ENCODE measurements at regions not wholly inside any gene's neighbourhood (a gene's known extent, or its start where the extent isn't known, plus 50 kb on each side); places are given as distances from the start of the nearest gene placed in this dataset.
"Not testable (repeated sequence)": the region's sequence is repeated elsewhere in the genome, so short reads cannot be mapped to it uniquely, and the experiment has no call there.

GRCh38 chr1:187641463-187641862 lies 812.7 kb downstream of the PLA2G4A start:
- DNase-seq = no peak

- no peak for DNase-seq
These were observed 813.2 kb downstream of the PLA2G4A start for GRCh38 chr1:187641907-187642306.

DNA sequence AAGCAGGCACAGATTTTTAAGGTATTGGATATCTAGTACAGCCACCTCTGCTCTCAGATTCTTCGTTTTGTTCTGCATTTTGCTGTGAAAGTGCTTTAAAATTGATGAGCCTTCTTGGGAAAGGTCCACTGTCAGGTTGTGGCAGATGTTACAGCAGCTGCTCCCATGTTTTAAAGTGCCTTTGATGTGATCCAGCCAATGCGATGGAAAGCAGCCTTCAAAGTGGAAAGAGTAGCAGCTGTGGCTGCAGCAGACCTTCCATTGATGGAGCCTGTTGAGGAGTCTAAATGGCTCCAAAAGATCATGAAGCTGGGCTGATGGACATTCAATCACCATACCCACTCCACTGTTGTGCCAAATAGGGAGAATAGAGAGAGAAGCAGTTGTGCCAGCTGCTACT lies 816.9 kb downstream of the PLA2G4A start:
- no peak for DNase-seq

DNA sequence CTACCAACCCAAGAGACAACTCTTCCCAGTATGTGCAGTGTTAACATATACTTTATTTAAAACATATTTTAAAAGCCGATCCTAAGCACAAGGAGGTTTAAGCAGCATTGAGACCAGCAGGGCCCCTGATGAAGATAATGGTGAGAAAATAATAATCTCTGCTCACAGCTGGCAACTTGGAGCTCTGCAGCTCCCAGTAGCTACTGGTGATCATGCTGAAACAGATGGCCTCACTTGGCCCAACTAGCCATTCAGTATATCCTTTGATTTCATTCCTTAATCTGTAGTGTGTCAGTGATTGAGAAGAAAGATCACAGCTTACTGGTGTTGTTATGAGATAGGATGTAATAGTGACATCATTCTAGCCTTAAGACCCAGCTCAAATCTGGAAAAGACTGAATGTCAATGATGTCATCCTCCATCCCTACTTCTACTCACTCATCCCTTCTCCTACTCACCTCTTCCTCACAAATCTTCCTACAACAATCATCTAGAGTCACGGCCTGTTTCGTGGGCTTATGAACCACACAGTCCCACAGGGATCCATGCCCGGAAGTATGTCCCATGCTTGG lies 817.9 kb downstream of the PLA2G4A start:
- DNase-seq = no peak

DNA sequence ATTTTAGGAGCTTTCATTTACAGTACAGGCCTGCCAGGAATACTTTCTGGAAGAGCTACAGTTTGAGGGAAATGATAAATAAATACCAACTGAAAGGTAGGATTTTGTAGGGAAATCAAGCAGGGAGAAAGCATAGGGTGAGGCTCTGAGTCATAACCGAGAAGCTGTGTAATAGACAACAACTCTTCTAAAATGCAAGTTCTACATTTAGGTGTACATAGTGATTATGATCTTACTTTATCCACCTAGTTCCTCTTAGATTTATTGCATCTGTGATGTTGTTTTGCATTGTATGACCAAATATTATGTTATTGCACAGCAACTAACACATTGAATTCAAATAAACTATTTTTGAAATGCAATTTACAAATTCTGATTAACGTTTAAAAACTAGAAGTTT lies 819.3 kb downstream of the PLA2G4A start:
- DNase-seq = no peak

GRCh38 chr1:187654635-187655034 lies 825.9 kb downstream of the PLA2G4A start:
- no peak for DNase-seq

DNA sequence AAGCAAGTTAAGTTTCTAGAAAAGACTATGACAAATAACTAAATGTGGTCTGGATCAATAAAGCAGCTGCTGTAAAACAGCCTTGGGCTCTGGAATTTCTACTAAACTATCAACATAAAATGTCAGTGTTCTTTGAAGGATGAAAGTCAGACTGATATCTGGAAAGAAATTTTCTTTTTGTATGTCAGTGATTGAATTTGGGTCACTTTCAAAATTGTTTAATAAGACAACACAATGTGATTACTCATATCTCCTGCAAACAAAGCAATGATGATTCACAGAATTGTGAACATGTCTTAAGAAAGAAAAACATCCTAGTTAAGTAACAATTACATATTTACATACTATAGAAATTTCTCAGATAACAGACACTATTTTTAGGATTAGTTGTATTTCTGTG lies 826.4 kb downstream of the PLA2G4A start:
- DNase-seq = no peak

DNA sequence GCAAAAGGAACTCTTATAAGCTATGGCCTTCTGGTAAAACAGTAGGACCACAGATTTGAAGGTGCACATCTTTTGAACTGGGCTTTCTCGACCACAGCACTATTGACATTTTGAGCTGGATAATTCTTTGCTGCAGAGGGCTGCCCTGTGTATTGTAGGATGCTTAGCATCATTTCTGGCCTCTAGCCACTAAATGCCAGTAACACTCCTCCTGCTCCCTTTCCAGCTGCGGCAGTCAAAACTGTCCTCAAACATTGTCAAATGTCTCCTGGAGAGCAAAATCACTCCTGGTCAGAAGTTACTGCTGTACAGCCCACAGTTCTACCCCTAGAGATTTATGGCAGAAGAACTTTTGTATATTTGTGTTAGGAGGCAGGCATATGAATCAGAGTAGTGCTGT lies 836.7 kb downstream of the PLA2G4A start:
- no peak for DNase-seq

DNA sequence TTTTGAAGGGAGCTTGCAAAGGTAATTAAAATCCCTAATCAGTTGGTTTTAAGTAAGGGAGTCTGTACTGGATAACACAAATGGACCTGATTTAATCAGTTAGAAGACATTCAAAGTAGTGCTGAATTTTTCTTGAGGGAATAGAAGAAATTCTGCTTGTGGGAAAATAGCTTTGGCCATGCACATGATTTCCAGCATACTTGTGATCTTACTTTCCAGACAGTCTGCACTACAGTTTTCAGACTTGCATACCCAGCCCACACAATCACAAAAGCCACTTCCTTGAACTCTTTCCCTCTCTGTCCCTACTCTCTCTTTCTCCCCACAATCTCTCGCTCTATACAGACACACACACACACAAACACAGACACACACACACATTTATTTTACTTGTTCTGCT lies 852.1 kb downstream of the PLA2G4A start:
- no peak for DNase-seq

GRCh38 chr1:187682112-187682511 lies 853.4 kb downstream of the PLA2G4A start:
- DNase-seq = no peak

GRCh38 chr1:187685333-187685732 lies 856.6 kb downstream of the PLA2G4A start:
- DNase-seq = peak; percentile 27 to 47

GRCh38 chr1:187689129-187689528 lies 860.4 kb downstream of the PLA2G4A start:
- no peak for DNase-seq

DNA sequence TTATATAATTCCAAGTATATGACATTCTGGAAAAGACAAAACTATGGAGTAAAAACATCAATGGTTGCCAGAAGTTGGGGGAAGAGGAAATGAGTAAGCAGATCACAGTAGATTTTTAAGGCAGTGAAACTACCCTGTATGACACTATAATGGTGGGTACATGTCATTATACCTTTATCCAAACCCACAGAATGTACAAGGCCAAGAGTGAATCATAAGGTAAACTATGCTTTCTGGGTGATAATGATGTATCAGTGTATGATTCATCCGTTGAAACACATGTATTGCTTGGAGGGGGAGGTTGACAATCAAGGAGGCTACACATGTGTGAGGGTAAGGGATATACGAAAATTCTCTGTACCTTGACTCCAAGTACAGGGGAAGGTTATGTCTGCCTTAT lies 862.7 kb downstream of the PLA2G4A start:
- DNase-seq = no peak

GRCh38 chr1:187692799-187693198 lies 864.0 kb downstream of the PLA2G4A start:
- no peak for DNase-seq

- no peak for DNase-seq
These were observed 867.3 kb downstream of the PLA2G4A start for GRCh38 chr1:187696073-187696472.

GRCh38 chr1:187703138-187704130 lies 874.7 kb downstream of the PLA2G4A start:
- DNase-seq = not testable (repeated sequence)

DNA sequence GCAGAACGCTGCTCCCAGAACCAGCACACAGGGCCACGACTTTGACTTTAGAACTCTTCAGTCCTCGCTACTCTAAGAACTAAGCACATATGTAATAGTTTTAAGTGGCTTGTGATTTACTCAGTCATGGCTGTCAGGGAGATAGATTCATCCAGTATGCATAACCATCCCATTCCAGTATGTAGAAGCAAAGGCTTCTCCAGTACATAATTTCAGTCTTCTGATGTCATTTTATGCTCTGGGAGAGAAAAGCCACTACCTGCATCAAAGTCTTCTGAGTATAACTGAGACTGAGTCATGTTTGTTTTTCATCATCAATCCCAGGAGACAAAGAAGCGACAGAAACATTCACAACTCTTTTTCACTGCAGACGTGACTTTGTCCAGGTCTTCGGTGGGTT lies 885.7 kb downstream of the PLA2G4A start:
- no peak for DNase-seq

GRCh38 chr1:187715483-187715882 lies 886.7 kb downstream of the PLA2G4A start:
- peak; percentile 82 to 88 for DNase-seq

GRCh38 chr1:187716160-187716559 lies 887.4 kb downstream of the PLA2G4A start:
- no peak for DNase-seq

DNA sequence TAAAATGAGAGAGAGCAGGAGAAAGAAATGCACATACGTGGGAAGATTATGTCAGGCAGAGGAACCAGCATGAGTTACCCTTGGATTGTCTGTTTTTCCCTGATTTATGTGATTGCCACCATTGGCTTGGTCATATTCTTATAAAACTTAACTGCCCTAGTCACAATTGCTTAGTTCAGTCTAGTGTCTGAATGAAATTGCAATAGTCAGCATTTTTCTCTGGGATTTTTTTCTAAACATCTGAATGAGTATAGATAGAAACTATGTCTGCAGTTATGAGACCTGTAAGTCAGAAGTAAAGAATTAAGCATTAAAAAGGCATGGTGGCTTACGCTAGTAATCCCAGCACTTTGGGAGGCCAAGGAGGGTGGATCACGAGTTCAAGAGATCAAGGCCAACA lies 889.8 kb downstream of the PLA2G4A start:
- DNase-seq = no peak

DNA sequence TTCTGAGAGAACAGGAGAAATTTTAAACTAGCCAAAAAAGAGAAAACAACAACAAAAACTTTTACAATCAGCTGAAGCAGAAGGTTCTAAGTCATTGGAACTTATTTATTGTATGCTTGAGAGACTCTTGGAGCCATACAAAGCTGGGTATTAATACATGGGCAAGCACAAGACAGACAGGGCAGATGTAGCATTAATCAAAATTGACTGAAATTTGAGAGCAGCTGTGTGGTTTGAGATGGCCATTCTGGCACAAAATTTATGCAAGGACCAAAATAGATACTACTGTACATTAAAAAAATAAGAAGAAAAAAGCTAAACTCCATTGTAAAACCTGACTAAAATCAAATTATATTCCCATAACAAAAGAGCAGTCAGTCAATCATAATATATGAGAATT lies 892.5 kb downstream of the PLA2G4A start:
- no peak for DNase-seq

- DNase-seq = no peak
These were observed 896.5 kb downstream of the PLA2G4A start for GRCh38 chr1:187725216-187725615.

DNA sequence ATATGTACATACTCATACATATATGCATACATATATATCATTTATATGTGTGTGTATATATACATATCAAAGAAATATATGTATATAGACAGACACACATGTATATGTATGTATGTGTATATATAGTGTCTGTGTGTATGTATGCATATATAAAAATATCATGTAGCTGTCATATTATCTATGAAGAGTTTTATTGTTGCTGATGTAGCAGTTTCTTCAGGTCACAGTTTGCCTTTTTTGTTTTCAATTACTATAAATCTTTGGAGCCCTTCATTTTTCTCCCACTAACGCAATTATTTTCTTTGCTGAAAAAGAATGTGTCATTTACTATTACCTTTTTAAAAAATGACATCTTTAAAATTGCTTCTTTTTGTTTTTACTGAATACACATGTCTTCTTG lies 904.5 kb downstream of the PLA2G4A start:
- DNase-seq = no peak

GRCh38 chr1:187734427-187734826 lies 905.7 kb downstream of the PLA2G4A start:
- DNase-seq = no peak
